WTC11 (cell line): ENCODE measurements at regions not wholly inside any gene's neighbourhood (a gene's known extent, or its start where the extent isn't known, plus 50 kb on each side); places are given as distances from the start of the nearest gene placed in this dataset.

Experiments used
- ATAC-seq: fragments of 200-7000 bp; cut with Tn5 transposase; 2 replicates; pipeline ENCODE4 v1.10.0; 2021; ENCODE audit warnings: mild to moderate bottlenecking, moderate library complexity
- CTCF ChIA-PET: fragments of 300-600 bp; sonication (Branson Sonifier 250); formaldehyde crosslinking; loops from one replicate; lab custom pipeline; 2021; ENCODE audit warnings: antibody characterized with exemption; lab: Charles Lee
- POLR2A ChIA-PET: fragments of 350-600 bp; sonication (Branson Sonifier 250); formaldehyde crosslinking; loops from one replicate; lab custom pipeline; 2021; ENCODE audit warnings: antibody characterized with exemption; lab: Charles Lee
- DNase-seq: peaks from one replicate; pipeline ENCODE4 v3.0.0; 2021; ENCODE audit warnings: low spot score
- H3K27ac Mint-ChIP-seq: 2 replicates; pipeline ENCODE4 v1.8.0; 2021; ENCODE audit warnings: mixed read lengths
- H3K27me3 Mint-ChIP-seq: 2 replicates; pipeline ENCODE4 v1.8.0; 2021; ENCODE audit warnings: low read depth, mild to moderate bottlenecking, moderate library complexity, mixed read lengths
- H3K36me3 Mint-ChIP-seq: 2 replicates; pipeline ENCODE4 v1.8.0; 2021; ENCODE audit warnings: mixed read lengths
- H3K4me1 Mint-ChIP-seq: 2 replicates; pipeline ENCODE4 v1.8.0; 2022; ENCODE audit warnings: mixed read lengths
- H3K4me3 Mint-ChIP-seq: 2 replicates; pipeline ENCODE4 v1.8.0; 2021; ENCODE audit warnings: mild to moderate bottlenecking, moderate library complexity, mixed read lengths
- H3K9me3 Mint-ChIP-seq: 2 replicates; pipeline ENCODE4 v1.8.0; 2021; ENCODE audit warnings: mixed read lengths
- CREB1 ChIP-seq: sonication (generic); formaldehyde crosslinking; IDR thresholded peaks from 2 replicates; pipeline ENCODE4 v1.8.0; 2023; ENCODE audit warnings: mild to moderate bottlenecking, missing genetic modification reagents
- GABPB1 ChIP-seq: sonication (generic); formaldehyde crosslinking; IDR thresholded peaks from 2 replicates; pipeline ENCODE4 v1.8.1; 2023; ENCODE audit warnings: mild to moderate bottlenecking, missing genetic modification reagents
- MYBL2 ChIP-seq: sonication (generic); formaldehyde crosslinking; IDR thresholded peaks from 2 replicates; pipeline ENCODE4 v1.8.1; 2023; ENCODE audit warnings: mild to moderate bottlenecking, moderate library complexity, missing genetic modification reagents
- NFATC4 ChIP-seq: fragments of 250-450 bp; sonication (Bioruptor Pico); IDR thresholded peaks from 2 replicates; pipeline ENCODE4 v1.9.0; 2021; ENCODE audit warnings: mild to moderate bottlenecking
- NFYB ChIP-seq: sonication (generic); formaldehyde crosslinking; conservative IDR thresholded peaks from 2 replicates; pipeline ENCODE4 v1.8.0; 2022; ENCODE audit warnings: low read depth, missing genetic modification reagents
- NR3C1 ChIP-seq: sonication (generic); formaldehyde crosslinking; conservative IDR thresholded peaks from 2 replicates; pipeline ENCODE4 v1.8.1; 2023; ENCODE audit warnings: low read depth, mild to moderate bottlenecking, missing genetic modification reagents
- PRRX2 ChIP-seq: fragments of 250-450 bp; sonication (Bioruptor Pico); IDR thresholded peaks from 2 replicates; pipeline ENCODE4 v1.8.0; 2021; ENCODE audit warnings: mild to moderate bottlenecking
- RELA ChIP-seq: sonication (generic); formaldehyde crosslinking; IDR thresholded peaks from 2 replicates; pipeline ENCODE4 v1.8.1; 2022; ENCODE audit warnings: missing genetic modification reagents, mild to moderate bottlenecking, borderline replicate concordance
- TEAD4 ChIP-seq: sonication (generic); formaldehyde crosslinking; IDR thresholded peaks from 2 replicates; pipeline ENCODE4 v1.8.0; 2022; ENCODE audit warnings: mild to moderate bottlenecking, missing genetic modification reagents
- ZBTB21 ChIP-seq: sonication (generic); formaldehyde crosslinking; IDR thresholded peaks from 2 replicates; pipeline ENCODE4 v1.8.1; 2023; ENCODE audit warnings: mild to moderate bottlenecking, missing genetic modification reagents, borderline replicate concordance
- ZNF121 ChIP-seq: sonication (generic); formaldehyde crosslinking; IDR thresholded peaks from 2 replicates; pipeline ENCODE4 v1.8.0; 2023; ENCODE audit warnings: missing genetic modification reagents
- ZNF138 ChIP-seq: sonication (generic); formaldehyde crosslinking; conservative IDR thresholded peaks from 2 replicates; pipeline ENCODE4 v1.8.1; 2022; ENCODE audit warnings: mild to moderate bottlenecking, moderate library complexity, missing genetic modification reagents
- ZNF232 ChIP-seq: sonication (generic); formaldehyde crosslinking; IDR thresholded peaks from 2 replicates; pipeline ENCODE4 v1.8.0; 2022; ENCODE audit warnings: mild to moderate bottlenecking, missing genetic modification reagents
- ZNF423 ChIP-seq: fragments of 250-450 bp; sonication (Bioruptor Pico); IDR thresholded peaks from 2 replicates; pipeline ENCODE4 v2.1.2; 2022; ENCODE audit warnings: mild to moderate bottlenecking, moderate library complexity
- ZNF671 ChIP-seq: fragments of 250-450 bp; sonication (Bioruptor Pico); IDR thresholded peaks from 2 replicates; pipeline ENCODE4 v1.8.0; 2021; ENCODE audit warnings: mild to moderate bottlenecking
- TF ChIP-seq, protein P1 (sequence below): sonication (generic); formaldehyde crosslinking; IDR thresholded peaks from 2 replicates; pipeline ENCODE4 v1.8.0; 2023; ENCODE audit warnings: missing genetic modification reagents
- TF ChIP-seq, protein P2 (sequence below): sonication (generic); formaldehyde crosslinking; IDR thresholded peaks from 2 replicates; pipeline ENCODE4 v1.8.1; 2023; ENCODE audit warnings: mild to moderate bottlenecking, missing genetic modification reagents
- TF ChIP-seq, protein P3 (sequence below): sonication (generic); formaldehyde crosslinking; IDR thresholded peaks from 2 replicates; pipeline ENCODE4 v1.8.1; 2023; ENCODE audit warnings: mild to moderate bottlenecking, missing genetic modification reagents, moderate library complexity
- TF ChIP-seq, protein P4 (sequence below): sonication (generic); formaldehyde crosslinking; IDR thresholded peaks from 2 replicates; pipeline ENCODE4 v1.8.0; 2023; ENCODE audit warnings: missing genetic modification reagents, mild to moderate bottlenecking, borderline replicate concordance
- TF ChIP-seq, protein P5 (sequence below): sonication (generic); formaldehyde crosslinking; IDR thresholded peaks from 2 replicates; pipeline ENCODE4 v1.8.0; 2022; ENCODE audit warnings: mild to moderate bottlenecking, missing genetic modification reagents
- TF ChIP-seq, protein P6 (sequence below): sonication (generic); formaldehyde crosslinking; IDR thresholded peaks from 2 replicates; pipeline ENCODE4 v1.8.1; 2022; ENCODE audit warnings: missing genetic modification reagents, borderline replicate concordance
- TF ChIP-seq, protein P7 (sequence below): fragments of 250-450 bp; sonication (Bioruptor Pico); IDR thresholded peaks from 2 replicates; pipeline ENCODE4 v1.9.0; 2021; ENCODE audit warnings: mild to moderate bottlenecking

DNA sequence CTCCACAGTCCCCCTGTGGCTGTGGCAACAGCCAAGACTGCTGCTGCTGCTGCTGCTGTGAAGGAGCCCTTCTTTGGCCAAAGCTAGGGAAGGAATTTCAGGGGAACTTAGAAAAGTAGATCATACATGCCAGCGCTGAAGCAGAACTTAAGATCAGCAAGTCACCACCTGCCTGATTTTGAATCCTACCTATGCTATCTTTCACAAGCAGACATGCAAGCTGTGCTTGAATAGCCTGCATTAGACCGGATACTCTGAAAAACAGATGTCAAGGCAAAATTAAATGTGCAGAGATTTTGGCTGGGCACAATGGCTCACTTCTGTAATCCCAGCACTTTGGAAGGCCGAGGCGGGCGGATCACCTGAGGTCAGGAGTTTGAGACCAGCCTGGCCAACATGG lies 99.3 kb upstream of the ZNF366 start (continued):
- TF ChIP-seq, protein P1, sequence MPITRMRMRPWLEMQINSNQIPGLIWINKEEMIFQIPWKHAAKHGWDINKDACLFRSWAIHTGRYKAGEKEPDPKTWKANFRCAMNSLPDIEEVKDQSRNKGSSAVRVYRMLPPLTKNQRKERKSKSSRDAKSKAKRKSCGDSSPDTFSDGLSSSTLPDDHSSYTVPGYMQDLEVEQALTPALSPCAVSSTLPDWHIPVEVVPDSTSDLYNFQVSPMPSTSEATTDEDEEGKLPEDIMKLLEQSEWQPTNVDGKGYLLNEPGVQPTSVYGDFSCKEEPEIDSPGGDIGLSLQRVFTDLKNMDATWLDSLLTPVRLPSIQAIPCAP (CRISPR knock-in tag): no peak
- TF ChIP-seq GABPB1 (CRISPR knock-in tag) (no peak), PRRX2 (CRISPR knock-in tag) (no peak), ZNF121 (CRISPR knock-in tag) (no peak), MYBL2 (CRISPR knock-in tag) (no peak), ZNF423 (CRISPR knock-in tag) (no peak), ZBTB21 (CRISPR knock-in tag) (no peak), ZNF671 (CRISPR knock-in tag) (no peak), ZNF232 (CRISPR knock-in tag) (no peak)
- TF ChIP-seq, protein P2, sequence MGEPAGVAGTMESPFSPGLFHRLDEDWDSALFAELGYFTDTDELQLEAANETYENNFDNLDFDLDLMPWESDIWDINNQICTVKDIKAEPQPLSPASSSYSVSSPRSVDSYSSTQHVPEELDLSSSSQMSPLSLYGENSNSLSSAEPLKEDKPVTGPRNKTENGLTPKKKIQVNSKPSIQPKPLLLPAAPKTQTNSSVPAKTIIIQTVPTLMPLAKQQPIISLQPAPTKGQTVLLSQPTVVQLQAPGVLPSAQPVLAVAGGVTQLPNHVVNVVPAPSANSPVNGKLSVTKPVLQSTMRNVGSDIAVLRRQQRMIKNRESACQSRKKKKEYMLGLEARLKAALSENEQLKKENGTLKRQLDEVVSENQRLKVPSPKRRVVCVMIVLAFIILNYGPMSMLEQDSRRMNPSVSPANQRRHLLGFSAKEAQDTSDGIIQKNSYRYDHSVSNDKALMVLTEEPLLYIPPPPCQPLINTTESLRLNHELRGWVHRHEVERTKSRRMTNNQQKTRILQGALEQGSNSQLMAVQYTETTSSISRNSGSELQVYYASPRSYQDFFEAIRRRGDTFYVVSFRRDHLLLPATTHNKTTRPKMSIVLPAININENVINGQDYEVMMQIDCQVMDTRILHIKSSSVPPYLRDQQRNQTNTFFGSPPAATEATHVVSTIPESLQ (CRISPR knock-in tag): no peak

DNA sequence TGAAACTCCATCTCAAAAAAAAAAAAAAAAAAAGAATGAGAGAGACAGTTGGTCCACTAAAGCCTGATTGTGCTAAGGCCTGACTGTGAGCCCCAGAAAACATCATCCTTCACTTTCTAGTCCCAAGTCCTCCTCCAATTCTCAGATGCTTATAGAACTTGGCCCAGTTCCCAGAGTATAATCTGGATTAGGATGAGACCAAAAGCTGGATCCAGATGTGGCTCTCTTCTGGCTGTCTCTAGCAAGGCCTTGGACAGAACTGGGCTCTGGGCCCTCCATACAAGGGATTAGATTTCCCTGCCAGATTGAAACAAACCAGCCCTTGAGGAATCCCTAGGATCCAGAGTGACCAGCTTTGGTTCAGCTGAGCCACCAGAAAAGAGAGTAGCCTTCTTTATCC lies 98.4 kb upstream of the ZNF366 start:
- ATAC-seq (no peak), DNase-seq (no peak)
- ChIA-PET POLR2A (no interaction called here), CTCF (no interaction called here)
- Mint-ChIP-seq H3K9me3 (no peaks in the 10 kb centered on the region), H3K36me3 (no peaks in the 10 kb centered on the region), H3K4me1 (peaks cover under 1% of the 10 kb centered on the region; the same call in 1 of the 2 replicates), H3K27me3 (no peaks in the 10 kb centered on the region), H3K27ac (no peak overlapping the region), H3K4me3 (no peak overlapping the region)
- TF ChIP-seq RELA (CRISPR knock-in tag): no peak
- TF ChIP-seq, protein P3, sequence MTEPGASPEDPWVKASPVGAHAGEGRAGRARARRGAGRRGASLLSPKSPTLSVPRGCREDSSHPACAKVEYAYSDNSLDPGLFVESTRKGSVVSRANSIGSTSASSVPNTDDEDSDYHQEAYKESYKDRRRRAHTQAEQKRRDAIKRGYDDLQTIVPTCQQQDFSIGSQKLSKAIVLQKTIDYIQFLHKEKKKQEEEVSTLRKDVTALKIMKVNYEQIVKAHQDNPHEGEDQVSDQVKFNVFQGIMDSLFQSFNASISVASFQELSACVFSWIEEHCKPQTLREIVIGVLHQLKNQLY (CRISPR knock-in tag): no peak
- TF ChIP-seq, protein P1 (CRISPR knock-in tag): no peak
- no peak for TF ChIP-seq PRRX2 (CRISPR knock-in tag)
- TF ChIP-seq GABPB1 (CRISPR knock-in tag): no peak
- TF ChIP-seq, protein P4, sequence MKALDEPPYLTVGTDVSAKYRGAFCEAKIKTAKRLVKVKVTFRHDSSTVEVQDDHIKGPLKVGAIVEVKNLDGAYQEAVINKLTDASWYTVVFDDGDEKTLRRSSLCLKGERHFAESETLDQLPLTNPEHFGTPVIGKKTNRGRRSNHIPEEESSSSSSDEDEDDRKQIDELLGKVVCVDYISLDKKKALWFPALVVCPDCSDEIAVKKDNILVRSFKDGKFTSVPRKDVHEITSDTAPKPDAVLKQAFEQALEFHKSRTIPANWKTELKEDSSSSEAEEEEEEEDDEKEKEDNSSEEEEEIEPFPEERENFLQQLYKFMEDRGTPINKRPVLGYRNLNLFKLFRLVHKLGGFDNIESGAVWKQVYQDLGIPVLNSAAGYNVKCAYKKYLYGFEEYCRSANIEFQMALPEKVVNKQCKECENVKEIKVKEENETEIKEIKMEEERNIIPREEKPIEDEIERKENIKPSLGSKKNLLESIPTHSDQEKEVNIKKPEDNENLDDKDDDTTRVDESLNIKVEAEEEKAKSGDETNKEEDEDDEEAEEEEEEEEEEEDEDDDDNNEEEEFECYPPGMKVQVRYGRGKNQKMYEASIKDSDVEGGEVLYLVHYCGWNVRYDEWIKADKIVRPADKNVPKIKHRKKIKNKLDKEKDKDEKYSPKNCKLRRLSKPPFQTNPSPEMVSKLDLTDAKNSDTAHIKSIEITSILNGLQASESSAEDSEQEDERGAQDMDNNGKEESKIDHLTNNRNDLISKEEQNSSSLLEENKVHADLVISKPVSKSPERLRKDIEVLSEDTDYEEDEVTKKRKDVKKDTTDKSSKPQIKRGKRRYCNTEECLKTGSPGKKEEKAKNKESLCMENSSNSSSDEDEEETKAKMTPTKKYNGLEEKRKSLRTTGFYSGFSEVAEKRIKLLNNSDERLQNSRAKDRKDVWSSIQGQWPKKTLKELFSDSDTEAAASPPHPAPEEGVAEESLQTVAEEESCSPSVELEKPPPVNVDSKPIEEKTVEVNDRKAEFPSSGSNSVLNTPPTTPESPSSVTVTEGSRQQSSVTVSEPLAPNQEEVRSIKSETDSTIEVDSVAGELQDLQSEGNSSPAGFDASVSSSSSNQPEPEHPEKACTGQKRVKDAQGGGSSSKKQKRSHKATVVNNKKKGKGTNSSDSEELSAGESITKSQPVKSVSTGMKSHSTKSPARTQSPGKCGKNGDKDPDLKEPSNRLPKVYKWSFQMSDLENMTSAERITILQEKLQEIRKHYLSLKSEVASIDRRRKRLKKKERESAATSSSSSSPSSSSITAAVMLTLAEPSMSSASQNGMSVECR (CRISPR knock-in tag): no peak
- TF ChIP-seq NFYB (CRISPR knock-in tag): no peak
- no peak for TF ChIP-seq CREB1 (CRISPR knock-in tag)
- TF ChIP-seq ZNF138 (CRISPR knock-in tag): no peak
- TF ChIP-seq, protein P5, sequence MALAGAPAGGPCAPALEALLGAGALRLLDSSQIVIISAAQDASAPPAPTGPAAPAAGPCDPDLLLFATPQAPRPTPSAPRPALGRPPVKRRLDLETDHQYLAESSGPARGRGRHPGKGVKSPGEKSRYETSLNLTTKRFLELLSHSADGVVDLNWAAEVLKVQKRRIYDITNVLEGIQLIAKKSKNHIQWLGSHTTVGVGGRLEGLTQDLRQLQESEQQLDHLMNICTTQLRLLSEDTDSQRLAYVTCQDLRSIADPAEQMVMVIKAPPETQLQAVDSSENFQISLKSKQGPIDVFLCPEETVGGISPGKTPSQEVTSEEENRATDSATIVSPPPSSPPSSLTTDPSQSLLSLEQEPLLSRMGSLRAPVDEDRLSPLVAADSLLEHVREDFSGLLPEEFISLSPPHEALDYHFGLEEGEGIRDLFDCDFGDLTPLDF (CRISPR knock-in tag): no peak
- TF ChIP-seq, protein P6, sequence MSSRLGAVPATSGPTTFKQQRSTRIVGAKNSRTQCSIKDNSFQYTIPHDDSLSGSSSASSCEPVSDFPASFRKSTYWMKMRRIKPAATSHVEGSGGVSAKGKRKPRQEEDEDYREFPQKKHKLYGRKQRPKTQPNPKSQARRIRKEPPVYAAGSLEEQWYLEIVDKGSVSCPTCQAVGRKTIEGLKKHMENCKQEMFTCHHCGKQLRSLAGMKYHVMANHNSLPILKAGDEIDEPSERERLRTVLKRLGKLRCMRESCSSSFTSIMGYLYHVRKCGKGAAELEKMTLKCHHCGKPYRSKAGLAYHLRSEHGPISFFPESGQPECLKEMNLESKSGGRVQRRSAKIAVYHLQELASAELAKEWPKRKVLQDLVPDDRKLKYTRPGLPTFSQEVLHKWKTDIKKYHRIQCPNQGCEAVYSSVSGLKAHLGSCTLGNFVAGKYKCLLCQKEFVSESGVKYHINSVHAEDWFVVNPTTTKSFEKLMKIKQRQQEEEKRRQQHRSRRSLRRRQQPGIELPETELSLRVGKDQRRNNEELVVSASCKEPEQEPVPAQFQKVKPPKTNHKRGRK (CRISPR knock-in tag): no peak
- TF ChIP-seq NR3C1 (CRISPR knock-in tag): no peak
- TF ChIP-seq NFATC4 (CRISPR knock-in tag): no peak
- no peak for TF ChIP-seq TEAD4
- no peak for TF ChIP-seq MYBL2 (CRISPR knock-in tag)
- TF ChIP-seq, protein P7, sequence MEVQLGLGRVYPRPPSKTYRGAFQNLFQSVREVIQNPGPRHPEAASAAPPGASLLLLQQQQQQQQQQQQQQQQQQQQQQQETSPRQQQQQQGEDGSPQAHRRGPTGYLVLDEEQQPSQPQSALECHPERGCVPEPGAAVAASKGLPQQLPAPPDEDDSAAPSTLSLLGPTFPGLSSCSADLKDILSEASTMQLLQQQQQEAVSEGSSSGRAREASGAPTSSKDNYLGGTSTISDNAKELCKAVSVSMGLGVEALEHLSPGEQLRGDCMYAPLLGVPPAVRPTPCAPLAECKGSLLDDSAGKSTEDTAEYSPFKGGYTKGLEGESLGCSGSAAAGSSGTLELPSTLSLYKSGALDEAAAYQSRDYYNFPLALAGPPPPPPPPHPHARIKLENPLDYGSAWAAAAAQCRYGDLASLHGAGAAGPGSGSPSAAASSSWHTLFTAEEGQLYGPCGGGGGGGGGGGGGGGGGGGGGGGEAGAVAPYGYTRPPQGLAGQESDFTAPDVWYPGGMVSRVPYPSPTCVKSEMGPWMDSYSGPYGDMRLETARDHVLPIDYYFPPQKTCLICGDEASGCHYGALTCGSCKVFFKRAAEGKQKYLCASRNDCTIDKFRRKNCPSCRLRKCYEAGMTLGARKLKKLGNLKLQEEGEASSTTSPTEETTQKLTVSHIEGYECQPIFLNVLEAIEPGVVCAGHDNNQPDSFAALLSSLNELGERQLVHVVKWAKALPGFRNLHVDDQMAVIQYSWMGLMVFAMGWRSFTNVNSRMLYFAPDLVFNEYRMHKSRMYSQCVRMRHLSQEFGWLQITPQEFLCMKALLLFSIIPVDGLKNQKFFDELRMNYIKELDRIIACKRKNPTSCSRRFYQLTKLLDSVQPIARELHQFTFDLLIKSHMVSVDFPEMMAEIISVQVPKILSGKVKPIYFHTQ (CRISPR knock-in tag): no peak
